ENCODE measurements at regions not wholly inside any gene's neighbourhood (a gene's known extent, or its start where the extent isn't known, plus 50 kb on each side); places are given as distances from the start of the nearest gene placed in this dataset.

- no peak for DNase-seq
Measured at GRCh38 chr3:80559701-80560100, 791.9 kb upstream of the ROBO1 start.

GRCh38 chr3:80556763-80557162, 789.0 kb upstream of the ROBO1 start:
- DNase-seq, result no peak

GRCh38 chr3:80554304-80554703, 786.5 kb upstream of the ROBO1 start:
- no peak for DNase-seq

GRCh38 chr3:80553211-80553610, 785.4 kb upstream of the ROBO1 start:
- no peak for DNase-seq

GRCh38 chr3:80550174-80550573, 782.4 kb upstream of the ROBO1 start:
- no peak for DNase-seq

- DNase-seq, result no peak
Measured at GRCh38 chr3:80549173-80549572, 781.4 kb upstream of the ROBO1 start.

- DNase-seq, result no peak
Measured at GRCh38 chr3:80543154-80543553, 775.4 kb upstream of the ROBO1 start.

- no peak for DNase-seq
Measured at GRCh38 chr3:80542456-80542855, 774.7 kb upstream of the ROBO1 start.

GRCh38 chr3:80537680-80538079, 769.9 kb upstream of the ROBO1 start:
- no peak for DNase-seq

GRCh38 chr3:80535286-80535685, 767.5 kb upstream of the ROBO1 start:
- no peak for DNase-seq

- DNase-seq, result no peak
Measured at GRCh38 chr3:80533553-80533952, 765.8 kb upstream of the ROBO1 start.

- DNase-seq, result no peak
Measured at GRCh38 chr3:80526153-80526552, 758.4 kb upstream of the ROBO1 start.

- no peak for DNase-seq
Measured at GRCh38 chr3:80521081-80521480, 753.3 kb upstream of the ROBO1 start.

GRCh38 chr3:80519436-80519835, 751.6 kb upstream of the ROBO1 start:
- DNase-seq, result no peak

GRCh38 chr3:80496452-80496851, 728.7 kb upstream of the ROBO1 start:
- no peak for DNase-seq

- DNase-seq, result no peak
Measured at GRCh38 chr3:80492162-80492561, 724.4 kb upstream of the ROBO1 start.

- no peak for DNase-seq
Measured at GRCh38 chr3:80472961-80473360, 705.2 kb upstream of the ROBO1 start.

- no peak for DNase-seq
Measured at GRCh38 chr3:80472459-80472858, 704.7 kb upstream of the ROBO1 start.

- no peak for DNase-seq
Measured at GRCh38 chr3:80470433-80470832, 702.6 kb upstream of the ROBO1 start.

GRCh38 chr3:80465746-80466145, 697.9 kb upstream of the ROBO1 start:
- DNase-seq, result no peak

- DNase-seq, result no peak
Measured at GRCh38 chr3:80451393-80451792, 683.6 kb upstream of the ROBO1 start.

GRCh38 chr3:80445641-80446040, 677.8 kb upstream of the ROBO1 start:
- no peak for DNase-seq

- DNase-seq, result no peak
Measured at GRCh38 chr3:80445053-80445452, 677.3 kb upstream of the ROBO1 start.

GRCh38 chr3:80439490-80439889, 671.7 kb upstream of the ROBO1 start:
- no peak for DNase-seq

- DNase-seq, result no peak
Measured at GRCh38 chr3:80434366-80434765, 666.6 kb upstream of the ROBO1 start.

- DNase-seq, result no peak
Measured at GRCh38 chr3:80424951-80425350, 657.2 kb upstream of the ROBO1 start.

All from inflammatory macrophage treated with lipopolysaccharide for 4 hours (primary cell).